Hepatocyte (in vitro differentiated cells): ENCODE measurements at regions not wholly inside any gene's neighbourhood (a gene's known extent, or its start where the extent isn't known, plus 50 kb on each side); places are given as distances from the start of the nearest gene placed in this dataset.

Source experiments
- DNase-seq: peaks from one replicate; pipeline ENCODE4 v3.0.0-alpha.2; 2016; ENCODE audit warnings: low spot score
- H2AFZ ChIP-seq: fragments of 200-600 bp; sonication (generic); 2 replicates; pipeline ENCODE4 v1.6.0; 2016; ENCODE audit warnings: antibody characterized with exemption, mild to moderate bottlenecking
- H3K27ac ChIP-seq: fragments of 200-600 bp; sonication (generic); 2 replicates; pipeline ENCODE4 v1.5.1; 2016; ENCODE audit warnings: mild to moderate bottlenecking
- H3K27me3 ChIP-seq: fragments of 200-600 bp; sonication (generic); 2 replicates; pipeline ENCODE4 v1.6.1; 2016
- H3K36me3 ChIP-seq: fragments of 200-600 bp; sonication (generic); replicated peaks from 2 replicates; pipeline ENCODE4 v1.5.1; 2016; ENCODE audit warnings: low read depth; ENCODE audit not compliant: insufficient read depth
- H3K4me1 ChIP-seq: fragments of 200-600 bp; sonication (generic); 2 replicates; pipeline ENCODE4 v1.5.1; 2016; ENCODE audit warnings: mild to moderate bottlenecking, moderate library complexity; ENCODE audit not compliant: insufficient read depth
- H3K4me2 ChIP-seq: fragments of 200-600 bp; sonication (generic); 2 replicates; pipeline ENCODE4 v1.6.0; 2016
- H3K4me3 ChIP-seq: fragments of 200-600 bp; sonication (generic); 2 replicates; pipeline ENCODE4 v1.5.1; 2016; ENCODE audit warnings: mild to moderate bottlenecking
- H3K79me2 ChIP-seq: fragments of 200-600 bp; sonication (generic); 2 replicates; pipeline ENCODE4 v1.6.0; 2017; ENCODE audit warnings: mild to moderate bottlenecking
- H3K9me2 ChIP-seq: fragments of 200-600 bp; sonication (generic); replicated peaks from 2 replicates; pipeline ENCODE4 v1.6.0; 2017; ENCODE audit warnings: mild to moderate bottlenecking; ENCODE audit not compliant: insufficient read depth
- H3K9me3 ChIP-seq: fragments of 200-600 bp; sonication (generic); 2 replicates; pipeline ENCODE4 v1.5.1; 2016; ENCODE audit warnings: low read depth, mild to moderate bottlenecking
- H4K20me1 ChIP-seq: fragments of 200-600 bp; sonication (generic); 2 replicates; pipeline ENCODE4 v1.6.0; 2016; ENCODE audit warnings: mild to moderate bottlenecking; ENCODE audit not compliant: insufficient read depth, poor library complexity, severe bottlenecking
- CTCF ChIP-seq: fragments of 200-600 bp; sonication (generic); IDR thresholded peaks from 2 replicates; pipeline ENCODE4 v1.5.1; 2016; ENCODE audit warnings: antibody characterized with exemption, mild to moderate bottlenecking; ENCODE audit not compliant: poor library complexity
- EZH2 ChIP-seq: fragments of 200-600 bp; sonication (generic); IDR thresholded peaks from 2 replicates; pipeline ENCODE4 v1.6.1; 2016; ENCODE audit warnings: antibody characterized with exemption, mild to moderate bottlenecking, borderline replicate concordance
- EZH2phosphoT487 ChIP-seq: fragments of 200-600 bp; sonication (generic); IDR thresholded peaks from one replicate; pipeline ENCODE4 v1.6.1; 2018; ENCODE audit warnings: antibody characterized with exemption, mild to moderate bottlenecking, low read depth, moderate library complexity; ENCODE audit not compliant: unreplicated experiment, severe bottlenecking
- WGBS: methylation state at CpG from one replicate; pipeline ENCODE4 v1.1.6; 2016; ENCODE audit warnings: low lambda C conversion rate; ENCODE audit errors: missing lambda C conversion rate; 5-methylcytosine and 5-hydroxymethylcytosine counted together

GRCh38 chr4:164481306-164482091 is 272.4 kb upstream of the SMIM31 start:
- no peaks in the 10 kb centered on the region for H3K4me1 ChIP-seq
- no peaks in the 10 kb centered on the region for H4K20me1 ChIP-seq
- no peak overlapping the region for H3K27ac ChIP-seq
- H2AFZ ChIP-seq = no peak overlapping the region
- H3K36me3 ChIP-seq = no peaks in the 10 kb centered on the region
- 96% methylated on average over 4 of the region's 4 CpGs for WGBS
- H3K27me3 ChIP-seq = no peaks in the 10 kb centered on the region
- H3K79me2 ChIP-seq = no peaks in the 10 kb centered on the region
- H3K4me2 ChIP-seq = no peak overlapping the region
- no peak overlapping the region for H3K4me3 ChIP-seq
- H3K9me2 ChIP-seq = no peaks in the 10 kb centered on the region
- H3K9me3 ChIP-seq = no peaks in the 10 kb centered on the region
- no peak for DNase-seq
- TF ChIP-seq EZH2 (no peak), CTCF (no peak), EZH2phosphoT487 (no peak)

GRCh38 chr4:164482092-164482404 is 271.9 kb upstream of the SMIM31 start:
- no peaks in the 10 kb centered on the region for H3K79me2 ChIP-seq
- H3K9me3 ChIP-seq = no peaks in the 10 kb centered on the region
- no peak overlapping the region for H3K27ac ChIP-seq
- TF ChIP-seq EZH2 (no peak), EZH2phosphoT487 (no peak), CTCF (no peak)
- H4K20me1 ChIP-seq = no peaks in the 10 kb centered on the region
- no peaks in the 10 kb centered on the region for H3K27me3 ChIP-seq
- no peak overlapping the region for H2AFZ ChIP-seq
- no peak overlapping the region for H3K4me2 ChIP-seq
- H3K36me3 ChIP-seq = no peaks in the 10 kb centered on the region
- H3K4me3 ChIP-seq = no peak overlapping the region
- no peaks in the 10 kb centered on the region for H3K4me1 ChIP-seq
- no peaks in the 10 kb centered on the region for H3K9me2 ChIP-seq
- WGBS = 80% methylated on average over 4 of the region's 4 CpGs
- no peak for DNase-seq

- no peak for DNase-seq
- H3K36me3 ChIP-seq = no peaks in the 10 kb centered on the region
- H3K9me2 ChIP-seq = no peaks in the 10 kb centered on the region
- no peak overlapping the region for H3K4me2 ChIP-seq
- no peak overlapping the region for H3K4me3 ChIP-seq
- no peaks in the 10 kb centered on the region for H3K9me3 ChIP-seq
- no peaks in the 10 kb centered on the region for H3K79me2 ChIP-seq
- H3K27me3 ChIP-seq = no peaks in the 10 kb centered on the region
- no peaks in the 10 kb centered on the region for H3K4me1 ChIP-seq
- TF ChIP-seq EZH2phosphoT487 (no peak), CTCF (no peak), EZH2 (no peak)
- H4K20me1 ChIP-seq = no peaks in the 10 kb centered on the region
- no peak overlapping the region for H2AFZ ChIP-seq
- no peak overlapping the region for H3K27ac ChIP-seq
Observed at GRCh38 chr4:164482758-164483157, 271.2 kb upstream of the SMIM31 start.

GRCh38 chr4:164483711-164484110 is 270.2 kb upstream of the SMIM31 start:
- H2AFZ ChIP-seq = no peak overlapping the region

More at GRCh38 chr4:164483711-164484110, 270.2 kb upstream of the SMIM31 start:
- no peaks in the 10 kb centered on the region for H4K20me1 ChIP-seq
- no peak overlapping the region for H3K4me3 ChIP-seq
- no peaks in the 10 kb centered on the region for H3K79me2 ChIP-seq
- DNase-seq = no peak
- TF ChIP-seq EZH2phosphoT487 (no peak), CTCF (no peak), EZH2 (no peak)
- no peak overlapping the region for H3K27ac ChIP-seq
- H3K36me3 ChIP-seq = no peaks in the 10 kb centered on the region
- H3K9me2 ChIP-seq = no peaks in the 10 kb centered on the region
- no peaks in the 10 kb centered on the region for H3K27me3 ChIP-seq
- no peak overlapping the region for H3K4me2 ChIP-seq
- 80% methylated on average over 5 of the region's 5 CpGs for WGBS
- H3K4me1 ChIP-seq = no peaks in the 10 kb centered on the region
- no peaks in the 10 kb centered on the region for H3K9me3 ChIP-seq
